KMS-11 (cell line): ENCODE measurements at regions not wholly inside any gene's neighbourhood (a gene's known extent, or its start where the extent isn't known, plus 50 kb on each side); places are given as distances from the start of the nearest gene placed in this dataset.

Source experiments
- H2AFZ ChIP-seq: fragments of 200-600 bp; sonication (generic); 2 replicates; pipeline ENCODE4 v1.6.1; 2016; ENCODE audit warnings: antibody characterized with exemption, mixed run types, low read depth
- H3K27ac ChIP-seq: fragments of 200-600 bp; sonication (generic); 2 replicates; pipeline ENCODE4 v1.6.1; 2016; ENCODE audit warnings: mild to moderate bottlenecking, mixed run types
- H3K27me3 ChIP-seq: fragments of 200-600 bp; sonication (generic); 2 replicates; pipeline ENCODE4 v1.6.1; 2017; ENCODE audit warnings: mild to moderate bottlenecking, low read depth, mixed run types, moderate library complexity; ENCODE audit not compliant: insufficient read depth
- H3K36me3 ChIP-seq: fragments of 200-600 bp; sonication (generic); 2 replicates; pipeline ENCODE4 v1.6.1; 2017; ENCODE audit warnings: mild to moderate bottlenecking, mixed run types; ENCODE audit not compliant: insufficient read depth
- H3K4me1 ChIP-seq: fragments of 200-600 bp; sonication (generic); 2 replicates; pipeline ENCODE4 v1.6.1; 2016; ENCODE audit warnings: mild to moderate bottlenecking, low read depth, mixed run types; ENCODE audit not compliant: poor library complexity, severe bottlenecking
- H3K4me2 ChIP-seq: fragments of 200-600 bp; sonication (generic); 2 replicates; pipeline ENCODE4 v1.7.0; 2016; ENCODE audit warnings: mild to moderate bottlenecking, mixed run types
- H3K4me3 ChIP-seq: fragments of 200-600 bp; sonication (generic); IDR thresholded peaks from 2 replicates; pipeline ENCODE4 v1.6.1; 2017; ENCODE audit warnings: low read depth, low read length, mixed read lengths; ENCODE audit not compliant: insufficient read depth
- H3K79me2 ChIP-seq: fragments of 200-600 bp; sonication (generic); 2 replicates; pipeline ENCODE4 v1.6.1; 2016; ENCODE audit warnings: low read depth, mixed run types; ENCODE audit not compliant: insufficient read depth
- H3K9ac ChIP-seq: fragments of 200-600 bp; sonication (generic); 2 replicates; pipeline ENCODE4 v1.6.1; 2016; ENCODE audit warnings: mild to moderate bottlenecking, mixed run types
- H4K20me1 ChIP-seq: fragments of 200-600 bp; sonication (generic); 2 replicates; pipeline ENCODE4 v1.6.1; 2016; ENCODE audit warnings: mild to moderate bottlenecking, mixed run types; ENCODE audit not compliant: insufficient read depth
- CTCF ChIP-seq: fragments of 200-600 bp; sonication (generic); conservative IDR thresholded peaks from 2 replicates; pipeline ENCODE4 v1.6.1; 2017; ENCODE audit warnings: low read depth, mild to moderate bottlenecking, antibody characterized with exemption, low read length, moderate library complexity, mixed read lengths

DNA sequence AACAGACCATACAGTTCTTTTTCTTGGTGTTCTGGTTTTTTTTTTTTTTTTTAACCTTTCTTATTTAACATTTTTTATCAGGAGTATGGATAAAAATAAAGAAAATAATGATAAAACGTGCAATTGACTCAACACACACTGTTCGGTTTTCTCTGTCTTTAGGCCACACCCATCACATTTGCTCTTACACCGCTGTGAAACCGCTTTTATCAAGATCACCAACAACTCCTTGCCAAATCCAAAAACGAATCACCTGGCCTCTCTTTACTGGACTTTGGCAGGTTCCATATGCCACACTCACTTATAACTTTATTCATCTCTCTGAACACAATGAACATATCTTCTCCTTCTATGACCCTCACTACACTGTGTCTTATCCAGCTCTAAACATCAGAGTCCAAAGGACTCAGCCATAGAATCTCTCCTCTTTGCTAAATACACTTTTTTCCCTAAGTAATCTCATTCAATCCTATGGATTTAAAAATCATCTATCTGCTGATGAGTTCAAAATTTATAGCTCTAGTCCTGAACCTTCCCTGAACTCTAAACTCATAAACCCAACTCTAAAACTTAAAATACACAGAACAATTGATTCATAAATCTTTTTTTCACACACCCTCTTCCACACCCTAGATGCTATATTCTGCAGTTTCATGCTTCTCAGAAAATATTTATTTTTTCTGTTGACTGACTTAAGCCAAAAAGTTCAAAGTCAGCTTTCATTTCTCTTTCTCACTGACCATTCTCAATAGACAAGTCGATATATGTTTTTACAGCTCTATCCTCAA, 800.6 kb upstream of the SOX9 start:
- no peak overlapping the region for H3K4me2 ChIP-seq
- no peaks in the 10 kb centered on the region for H3K79me2 ChIP-seq
- no peaks in the 10 kb centered on the region for H3K4me1 ChIP-seq
- H3K27me3 ChIP-seq, result no peaks in the 10 kb centered on the region
- no peak for TF ChIP-seq CTCF
- H3K36me3 ChIP-seq, result no peaks in the 10 kb centered on the region
- H4K20me1 ChIP-seq, result no peaks in the 10 kb centered on the region
- no peak overlapping the region for H2AFZ ChIP-seq
- H3K9ac ChIP-seq, result no peak overlapping the region
- no peak overlapping the region for H3K27ac ChIP-seq
- no peak overlapping the region for H3K4me3 ChIP-seq

GRCh38 chr17:71325117-71325516, 795.7 kb upstream of the SOX9 start:
- Histone ChIP-seq H3K79me2 (no peaks in the 10 kb centered on the region), H3K9ac (no peak overlapping the region), H3K36me3 (no peaks in the 10 kb centered on the region), H3K4me2 (no peak overlapping the region), H3K4me1 (no peaks in the 10 kb centered on the region), H4K20me1 (no peaks in the 10 kb centered on the region), H2AFZ (no peak overlapping the region), H3K27ac (no peak overlapping the region), H3K27me3 (no peaks in the 10 kb centered on the region), H3K4me3 (no peak overlapping the region)
- no peak for TF ChIP-seq CTCF

- no peak overlapping the region for H2AFZ ChIP-seq
- no peak overlapping the region for H3K9ac ChIP-seq
- no peak overlapping the region for H3K4me3 ChIP-seq
- no peaks in the 10 kb centered on the region for H3K4me1 ChIP-seq
- no peaks in the 10 kb centered on the region for H3K79me2 ChIP-seq
- H4K20me1 ChIP-seq, result no peaks in the 10 kb centered on the region
- no peak overlapping the region for H3K27ac ChIP-seq
- no peaks in the 10 kb centered on the region for H3K27me3 ChIP-seq
- no peak overlapping the region for H3K4me2 ChIP-seq
- no peaks in the 10 kb centered on the region for H3K36me3 ChIP-seq
- TF ChIP-seq CTCF, result no peak
These were observed 794.9 kb upstream of the SOX9 start for GRCh38 chr17:71325886-71326285.

GRCh38 chr17:71327376-71328059, 793.3 kb upstream of the SOX9 start:
- H3K9ac ChIP-seq, result no peak overlapping the region
- H3K4me2 ChIP-seq, result no peak overlapping the region
- H3K27ac ChIP-seq, result no peak overlapping the region
- no peaks in the 10 kb centered on the region for H4K20me1 ChIP-seq
- TF ChIP-seq CTCF, result no peak
- H3K36me3 ChIP-seq, result no peaks in the 10 kb centered on the region
- no peaks in the 10 kb centered on the region for H3K4me1 ChIP-seq
- H2AFZ ChIP-seq, result no peak overlapping the region
- H3K79me2 ChIP-seq, result no peaks in the 10 kb centered on the region
- H3K4me3 ChIP-seq, result no peak overlapping the region
- H3K27me3 ChIP-seq, result no peaks in the 10 kb centered on the region
